ENCODE measurements at regions not wholly inside any gene's neighbourhood (a gene's known extent, or its start where the extent isn't known, plus 50 kb on each side); places are given as distances from the start of the nearest gene placed in this dataset.

DNA sequence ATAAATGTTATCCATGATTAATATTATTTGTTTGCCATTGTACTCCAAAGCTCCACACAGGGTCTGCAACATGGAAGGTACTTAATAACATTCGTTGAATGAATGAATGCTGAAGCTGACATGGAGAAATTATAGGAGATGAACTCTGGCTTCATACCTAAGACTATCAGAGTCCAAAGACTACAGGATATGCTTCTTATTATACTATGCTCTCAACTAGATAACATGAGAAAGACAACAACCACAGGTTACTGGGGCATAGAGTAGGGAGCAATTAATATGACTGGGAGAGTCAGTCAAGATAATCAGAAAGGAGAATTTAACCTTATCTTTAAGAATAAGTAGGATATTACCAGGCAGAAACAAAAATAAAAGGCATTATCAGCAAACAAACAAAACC, 236.3 kb upstream of the SOX5 start:
- DNase-seq (no peak), ATAC-seq (no peak)
- intact Hi-C loops (cut with DNase I) = no loop called here

DNA sequence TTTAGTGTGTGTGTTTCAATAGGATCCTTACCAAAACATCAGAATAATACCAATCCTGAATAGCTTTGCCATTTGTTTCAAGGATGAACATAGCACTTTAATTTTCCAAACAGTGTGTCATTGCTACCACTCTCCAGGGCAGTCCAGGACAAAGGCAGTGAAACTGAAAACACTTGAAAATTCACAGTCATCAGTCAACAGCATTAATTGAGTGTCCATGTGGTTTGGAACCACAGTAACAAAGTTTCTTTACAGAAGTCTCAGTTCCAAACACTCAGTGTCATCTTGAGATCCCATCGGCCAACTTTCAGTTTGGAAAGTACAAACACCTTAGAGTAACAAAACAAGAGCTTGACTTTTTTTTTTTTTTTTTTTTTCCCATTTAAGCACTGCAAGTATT, 228.4 kb upstream of the SOX5 start:
- no peak for ATAC-seq
- intact Hi-C loops (cut with DNase I) = no loop called here

DNA sequence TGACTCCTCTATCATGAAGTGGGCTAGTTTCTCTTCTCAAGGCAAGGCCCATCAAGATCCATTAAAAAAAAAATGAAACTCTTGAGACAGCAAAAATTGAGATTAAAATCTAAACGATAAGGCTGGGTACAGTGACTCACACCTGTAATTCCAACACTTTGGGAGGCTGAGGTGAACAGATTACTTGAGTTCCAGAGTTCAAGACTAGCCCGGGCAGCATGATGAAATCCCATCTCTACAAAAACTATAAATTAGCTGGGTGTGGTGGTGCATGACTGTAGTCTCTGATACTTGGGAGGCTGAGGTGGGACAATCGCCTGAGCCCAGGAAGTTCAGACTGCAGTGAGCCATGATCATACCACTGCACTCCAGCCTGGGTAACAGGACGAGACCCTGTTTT, 226.5 kb upstream of the SOX5 start:
- no peak for DNase-seq
- no peak for ATAC-seq
- intact Hi-C loops (cut with DNase I) = no loop called here

More for the DNA sequence above, 228.4 kb upstream of the SOX5 start:
- DNase-seq = no peak

DNA sequence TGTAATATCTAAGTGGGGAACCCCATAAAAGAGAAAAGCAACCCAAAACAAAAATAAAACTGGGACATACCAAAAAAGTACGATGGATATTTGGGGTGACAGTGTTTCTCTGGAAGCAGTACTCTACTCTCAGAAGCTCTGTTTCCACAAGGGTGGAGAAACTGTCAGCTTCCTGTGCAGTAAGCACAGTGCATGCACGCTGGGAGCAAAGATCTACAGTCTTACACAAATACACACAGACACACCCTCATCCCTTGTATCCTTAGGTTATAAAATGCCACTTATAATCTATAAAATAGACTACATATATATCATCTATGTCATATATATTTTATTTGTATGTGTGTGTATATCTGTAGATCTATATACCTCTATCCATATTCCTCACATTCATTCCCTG, 225.8 kb upstream of the SOX5 start:
- ATAC-seq (no peak), DNase-seq (no peak)
- intact Hi-C loops (cut with DNase I) = no loop called here

DNA sequence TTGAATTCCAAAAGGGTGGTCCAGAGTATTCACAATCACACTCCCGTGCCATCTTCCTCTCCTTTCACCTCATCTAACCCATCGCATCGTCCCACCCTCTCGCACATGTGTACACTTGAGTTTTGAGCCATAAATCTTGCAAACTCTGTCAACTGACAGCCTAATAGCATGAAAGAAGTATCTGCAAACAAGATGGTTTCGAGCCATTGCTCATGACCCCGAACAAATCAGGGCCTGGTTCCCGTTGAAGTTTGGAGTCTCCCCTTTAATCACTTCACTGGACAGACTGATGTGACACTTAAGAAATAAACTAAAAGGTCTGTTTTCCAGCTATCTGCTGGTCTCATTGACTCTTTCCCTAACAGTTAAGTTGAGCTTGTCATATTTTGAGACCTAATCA, 223.6 kb upstream of the SOX5 start:
- no peak for DNase-seq
- intact Hi-C loops (cut with DNase I) = no loop called here
- no peak for ATAC-seq

DNA sequence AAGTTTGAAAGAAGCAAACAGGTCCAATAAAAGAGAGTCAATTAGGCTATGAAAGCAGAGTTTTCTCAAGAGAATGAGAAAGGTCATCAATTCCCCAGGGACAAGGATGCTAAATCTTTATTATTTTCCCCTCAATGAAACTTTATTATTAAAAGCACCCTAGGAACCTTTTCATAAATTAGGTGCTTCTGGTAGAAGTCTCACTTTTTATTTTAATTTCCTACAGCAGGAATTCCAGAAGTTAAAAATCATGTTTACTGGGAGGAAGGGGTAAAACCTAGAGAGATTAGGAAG, 223.2 kb upstream of the SOX5 start:
- no peak for ATAC-seq
- no peak for DNase-seq
- intact Hi-C loops (cut with DNase I) = no loop called here

DNA sequence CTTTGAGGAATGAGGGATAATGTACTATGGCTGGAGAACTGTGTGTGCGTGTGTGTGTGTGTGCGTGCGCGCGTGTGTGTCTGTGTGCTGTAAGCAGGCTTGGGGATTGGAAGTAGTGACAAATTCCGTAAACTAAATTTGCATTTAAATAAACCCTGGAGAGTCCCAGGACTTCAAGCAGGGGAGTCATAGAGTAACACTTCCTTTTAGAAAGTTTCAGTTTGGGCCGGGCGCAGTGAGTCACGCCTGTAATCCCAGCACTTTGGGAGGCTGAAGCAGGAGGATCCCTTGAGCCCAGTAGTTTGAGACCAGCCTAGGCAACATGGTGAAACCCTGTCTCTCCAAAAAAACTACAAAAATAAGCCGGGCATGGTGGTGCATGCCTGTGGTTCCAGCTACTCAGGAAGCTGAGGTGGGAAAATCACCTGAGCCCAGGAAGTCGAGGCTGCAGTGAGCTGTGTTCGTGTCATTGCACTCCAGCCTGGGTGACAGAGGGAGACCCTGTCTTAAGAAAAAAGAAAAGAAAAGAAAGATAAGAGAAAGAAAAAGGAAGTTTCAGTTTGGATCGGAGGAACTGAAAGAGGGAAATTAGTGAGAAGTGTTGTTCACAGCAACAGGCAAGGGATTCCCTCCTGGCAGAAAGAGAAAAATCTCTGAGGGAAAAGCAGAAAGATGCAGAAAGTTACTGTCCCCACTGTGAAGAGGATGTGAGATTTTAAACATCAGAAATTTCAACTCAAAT, 222.7 kb upstream of the SOX5 start:
- intact Hi-C loops (cut with DNase I) = no loop called here
- ATAC-seq = no peak

DNA sequence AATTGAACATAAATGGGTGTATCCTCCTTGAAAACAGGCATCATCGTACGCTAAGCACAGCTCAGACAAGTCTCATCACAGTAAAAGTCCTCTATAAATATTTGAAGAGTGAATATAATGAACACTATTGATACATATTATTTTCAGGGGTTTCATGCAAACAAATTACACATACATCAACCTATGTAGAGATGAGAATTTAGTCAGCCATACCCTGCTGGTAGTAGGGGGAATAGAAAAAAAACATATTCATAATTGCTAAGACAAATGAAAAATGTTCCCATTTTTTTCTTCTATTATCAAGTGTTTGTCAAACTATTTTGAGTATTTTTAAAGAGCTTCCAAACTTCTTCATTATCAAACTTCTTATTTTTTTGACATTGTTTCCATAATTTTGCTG, 205.6 kb upstream of the SOX5 start:
- intact Hi-C loops (cut with DNase I) = no loop called here
- DNase-seq = no peak
- no peak for ATAC-seq

More for the DNA sequence above, 222.7 kb upstream of the SOX5 start:
- DNase-seq = no peak

DNA sequence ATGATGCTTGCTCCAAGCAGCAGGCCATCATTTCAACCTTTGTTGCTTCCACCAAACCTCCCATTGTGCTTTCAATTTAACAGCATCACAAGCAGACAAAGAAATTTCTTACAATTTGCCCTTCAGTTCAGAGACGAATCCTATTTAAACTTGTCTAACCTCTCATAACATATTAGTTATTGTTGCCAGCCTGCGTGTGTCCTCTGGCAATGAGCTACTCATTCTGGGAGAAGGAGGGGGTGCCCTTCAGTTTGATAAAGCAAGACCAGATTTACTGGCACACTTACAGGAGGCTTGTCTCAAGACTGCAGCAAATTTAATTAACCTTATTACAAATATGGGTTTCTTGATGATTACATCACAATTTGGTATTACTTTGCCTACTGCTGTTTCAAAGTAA, 203.6 kb upstream of the SOX5 start:
- intact Hi-C loops (cut with DNase I) = no loop called here
- DNase-seq (no peak), ATAC-seq (no peak)

DNA sequence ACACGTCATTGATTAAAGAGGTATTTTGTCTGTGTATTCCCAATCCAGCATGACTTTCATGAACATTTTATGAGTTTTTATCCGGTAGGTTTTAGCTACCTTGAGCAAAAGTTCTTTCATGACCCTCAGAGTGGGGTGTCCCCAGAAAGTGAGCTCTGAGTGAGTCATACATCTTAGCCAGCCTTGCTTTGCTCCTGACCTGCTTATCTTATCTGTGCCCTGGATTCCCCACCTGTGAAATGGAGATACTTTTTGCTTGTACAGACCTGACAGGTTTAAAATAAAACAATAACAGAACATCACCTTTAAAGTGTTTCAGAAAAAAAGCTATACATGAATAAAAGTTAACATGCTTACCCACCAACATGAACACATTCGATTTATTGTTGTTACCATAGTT, 202.8 kb upstream of the SOX5 start:
- ATAC-seq (no peak), DNase-seq (no peak)
- intact Hi-C loops (cut with DNase I) = no loop called here

DNA sequence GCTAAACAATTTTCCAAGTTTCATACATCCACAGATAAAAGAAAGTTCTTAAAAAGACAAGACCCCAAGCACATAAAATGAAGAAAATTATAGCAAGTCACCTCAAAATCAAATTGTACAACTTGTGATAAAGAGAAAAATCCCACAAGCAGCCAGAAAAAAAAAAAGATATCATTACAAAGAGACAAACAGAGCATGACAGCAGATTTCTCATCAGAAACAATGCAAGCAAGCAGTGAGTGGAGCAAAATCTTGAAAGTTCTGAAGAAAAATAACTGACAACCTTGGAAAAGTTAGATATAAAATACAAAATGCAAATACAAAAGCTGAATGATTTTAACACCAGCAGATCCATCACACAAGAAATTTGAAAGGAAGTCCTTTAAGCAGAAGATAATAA, 194.5 kb upstream of the SOX5 start:
- no peak for DNase-seq
- ATAC-seq = no peak
- intact Hi-C loops (cut with DNase I) = no loop called here

DNA sequence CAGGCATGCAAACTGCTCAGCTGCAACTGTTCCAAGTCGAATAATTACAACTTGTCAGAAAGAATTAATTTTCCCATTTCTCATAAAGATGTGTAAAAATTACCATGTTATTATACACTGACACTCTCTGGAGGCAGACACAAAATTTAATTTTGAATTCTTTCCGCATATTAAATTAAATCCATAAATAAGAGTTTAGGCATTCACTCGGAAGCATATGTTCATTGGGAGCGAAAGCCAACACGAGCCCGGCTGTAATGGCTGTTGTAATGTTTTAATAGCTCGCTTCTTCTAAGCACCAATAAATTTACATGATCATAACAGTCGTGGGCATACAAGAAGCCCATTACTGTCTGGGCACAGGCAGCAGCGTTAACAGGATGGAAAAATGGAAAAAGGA, 189.6 kb upstream of the SOX5 start:
- intact Hi-C loops (cut with DNase I) = no loop called here
- DNase-seq = no peak
- ATAC-seq = no peak

DNA sequence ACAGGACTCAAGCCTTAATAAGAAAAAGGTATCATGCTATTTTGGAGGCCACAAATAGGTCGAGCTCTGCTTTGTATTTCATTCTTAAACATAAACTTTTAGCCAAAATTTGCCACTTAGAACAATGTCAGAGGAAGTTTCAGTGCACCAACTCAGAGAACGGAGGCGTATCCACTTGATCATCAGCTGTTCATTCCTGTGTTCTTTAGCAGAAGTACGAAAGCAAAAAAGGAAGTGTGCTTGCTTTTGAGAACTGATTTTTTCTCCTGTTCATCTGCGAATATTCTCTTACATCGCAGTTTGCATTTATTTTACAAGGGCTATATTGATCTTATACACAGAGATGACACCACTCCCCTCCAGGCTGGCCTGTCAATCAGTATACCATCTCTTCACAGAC, 188.6 kb upstream of the SOX5 start:
- ATAC-seq (no peak), DNase-seq (no peak)
- intact Hi-C loops (cut with DNase I) = no loop called here

DNA sequence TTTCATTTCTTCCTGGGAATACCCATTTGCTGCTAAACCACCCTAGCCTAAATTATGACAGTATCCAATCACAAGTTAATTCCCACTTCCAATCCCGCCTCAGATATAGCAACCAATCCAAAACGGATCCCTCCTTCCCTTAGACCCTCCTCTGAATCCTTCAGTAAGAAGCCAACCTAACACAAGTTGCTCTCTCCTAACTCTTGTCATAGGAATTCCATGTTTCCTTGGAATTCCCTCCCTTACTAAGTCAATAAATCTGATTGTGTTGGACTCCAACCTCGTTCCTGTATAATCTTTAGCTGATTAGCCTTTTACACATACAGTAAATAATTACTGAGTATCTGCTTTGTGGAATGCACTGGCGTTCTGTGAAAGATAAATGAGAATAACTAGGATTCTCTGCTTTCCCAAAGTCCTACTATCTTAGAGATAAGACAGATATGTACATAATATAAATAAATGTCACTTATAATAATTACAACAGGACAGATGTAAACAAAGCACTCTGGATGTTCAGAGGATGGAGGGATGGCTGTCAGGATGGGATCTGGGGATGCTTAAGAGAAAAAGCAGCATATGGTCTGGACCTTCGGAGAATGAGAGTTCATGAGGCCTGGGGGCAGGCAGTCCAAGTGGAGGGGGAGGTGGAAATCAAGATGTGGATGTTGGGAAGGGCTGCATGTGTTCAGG, 185.8 kb upstream of the SOX5 start:
- DNase-seq = no peak
- ATAC-seq = no peak
- intact Hi-C loops (cut with DNase I) = no loop called here

DNA sequence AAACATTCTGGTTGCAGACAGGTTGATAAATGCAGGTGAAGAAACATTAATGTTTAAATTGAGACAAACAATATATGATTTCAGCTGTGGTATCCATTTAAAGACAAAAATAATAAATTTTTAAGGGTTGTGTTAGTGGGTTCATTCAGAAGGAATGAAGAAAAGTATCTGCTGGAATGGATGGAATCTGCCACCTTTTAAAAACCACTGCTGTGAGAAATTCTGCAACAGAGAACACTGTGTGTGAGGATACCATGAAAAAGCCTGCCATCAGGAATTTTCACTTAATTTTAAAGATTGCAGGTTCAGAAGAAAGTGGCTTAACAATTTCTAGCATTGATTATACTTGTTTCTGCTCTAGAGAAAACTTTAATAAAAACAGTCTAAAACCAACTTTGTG, 184.6 kb upstream of the SOX5 start:
- no peak for ATAC-seq
- intact Hi-C loops (cut with DNase I) = no loop called here
- DNase-seq = no peak

DNA sequence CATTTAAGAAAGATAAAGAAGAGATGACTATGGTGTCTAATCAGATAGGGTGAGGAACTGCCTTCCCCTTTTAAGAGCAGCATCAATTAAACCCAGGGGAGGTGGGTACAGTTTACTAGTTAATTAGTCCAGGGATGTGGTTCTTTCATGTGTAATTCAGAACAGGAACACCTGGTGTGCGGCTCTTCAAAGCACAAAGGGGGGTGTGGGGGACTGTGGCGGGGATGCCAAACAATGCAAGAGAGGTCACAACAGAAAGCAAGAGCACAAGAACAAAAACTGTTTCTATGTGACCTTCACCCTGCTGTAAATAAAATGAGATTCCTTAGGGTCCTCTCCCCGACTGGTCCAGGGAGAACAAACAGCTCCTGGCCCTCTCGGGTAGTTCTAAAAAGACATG, 183.9 kb upstream of the SOX5 start:
- no peak for DNase-seq
- ATAC-seq = no peak
- intact Hi-C loops (cut with DNase I) = no loop called here

DNA sequence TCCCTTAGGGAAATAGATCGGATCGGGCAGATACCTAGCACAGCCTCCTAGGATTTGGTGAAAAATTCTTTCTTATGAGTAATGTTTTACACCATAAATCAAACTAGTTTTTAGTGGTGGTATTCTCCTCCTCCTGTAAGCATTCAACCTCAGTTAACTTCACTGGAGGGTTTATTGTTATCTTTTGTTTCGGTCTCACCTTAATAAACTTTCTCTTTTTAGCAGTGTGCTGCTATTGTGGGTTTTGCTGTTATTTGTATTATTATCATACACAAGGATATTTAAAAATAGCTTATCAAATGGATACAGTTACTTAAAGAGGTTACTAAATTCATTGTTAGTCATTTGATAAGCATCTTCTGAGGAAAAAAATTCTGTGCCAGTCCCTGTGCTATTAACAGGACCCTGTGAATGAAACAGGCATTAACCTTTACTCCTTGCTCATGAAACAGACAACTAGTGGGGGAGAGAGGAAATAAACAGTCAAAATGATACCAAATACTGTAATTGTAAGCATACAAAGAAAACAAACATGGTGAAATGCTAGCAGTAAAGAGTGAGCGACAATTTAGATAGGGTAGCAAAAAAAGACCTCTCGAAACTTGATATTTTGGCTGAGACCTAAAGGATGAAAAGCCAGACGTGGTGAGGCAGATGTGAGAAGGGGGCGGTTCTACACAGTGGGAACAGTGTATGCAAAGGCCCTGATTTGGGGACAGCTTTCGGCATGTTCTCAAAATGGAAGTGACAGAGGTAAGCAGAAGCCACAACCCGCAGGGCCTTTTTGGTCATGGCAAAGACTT, 178.7 kb upstream of the SOX5 start:
- intact Hi-C loops (cut with DNase I) = no loop called here
- ATAC-seq = no peak
- no peak for DNase-seq

DNA sequence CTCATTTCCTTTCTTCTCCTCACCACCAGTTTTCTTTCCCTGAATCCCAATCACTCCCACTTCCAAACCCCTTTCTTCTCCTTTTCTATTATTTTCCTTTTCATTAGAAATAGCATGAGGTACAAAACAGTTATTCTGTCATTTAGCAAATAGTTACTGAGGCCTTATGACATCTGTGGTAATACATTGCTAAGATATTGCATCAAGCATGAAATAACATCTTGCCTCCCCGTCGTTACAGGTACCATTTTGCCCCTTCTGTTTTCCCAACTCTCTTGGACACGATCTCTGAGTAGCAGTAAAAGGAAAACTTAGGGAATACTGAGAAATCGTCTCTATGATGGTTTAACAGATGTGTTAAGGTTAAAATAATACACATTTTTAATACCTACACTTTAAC, 175.8 kb upstream of the SOX5 start:
- DNase-seq (no peak), ATAC-seq (no peak)
- intact Hi-C loops (cut with DNase I) = no loop called here

DNA sequence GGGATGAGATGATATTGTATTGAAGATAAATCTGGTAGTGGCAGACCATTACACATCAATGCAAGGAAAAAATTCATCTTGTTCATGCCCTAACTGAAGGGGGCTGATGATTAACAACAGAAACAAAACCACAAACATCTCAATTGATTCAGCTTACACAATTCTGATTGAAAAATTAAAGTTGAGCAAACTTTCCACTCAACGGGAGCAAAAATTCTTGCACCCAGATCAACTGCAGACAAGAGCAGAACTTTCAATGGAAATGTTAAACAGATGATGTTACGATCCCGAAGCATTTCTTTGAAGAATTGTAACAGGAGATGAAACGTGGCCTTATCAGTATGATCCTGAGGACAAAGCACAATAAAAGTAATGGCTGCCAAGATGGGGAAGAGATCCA, 172.4 kb upstream of the SOX5 start:
- intact Hi-C loops (cut with DNase I) = no loop called here
- DNase-seq (no peak), ATAC-seq (no peak)

DNA sequence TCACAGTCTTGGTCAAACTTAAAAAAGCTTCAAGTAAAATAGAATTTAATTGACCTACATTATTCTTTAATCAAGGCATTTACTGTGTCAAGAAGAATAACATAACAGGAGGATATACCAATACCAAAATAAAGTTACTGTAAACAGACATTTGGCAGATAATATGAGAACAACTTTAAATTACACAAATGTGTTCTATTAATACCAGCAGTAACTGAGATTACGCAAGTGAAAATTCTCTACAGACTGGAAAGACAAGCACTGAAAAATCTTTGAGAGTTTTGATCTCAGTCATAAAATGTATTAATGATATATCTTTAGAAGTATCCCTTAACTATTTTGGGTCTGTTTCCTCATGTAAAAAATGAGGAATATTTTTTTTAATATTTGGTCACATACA, 169.2 kb upstream of the SOX5 start:
- intact Hi-C loops (cut with DNase I) = no loop called here
- ATAC-seq (no peak), DNase-seq (no peak)

DNA sequence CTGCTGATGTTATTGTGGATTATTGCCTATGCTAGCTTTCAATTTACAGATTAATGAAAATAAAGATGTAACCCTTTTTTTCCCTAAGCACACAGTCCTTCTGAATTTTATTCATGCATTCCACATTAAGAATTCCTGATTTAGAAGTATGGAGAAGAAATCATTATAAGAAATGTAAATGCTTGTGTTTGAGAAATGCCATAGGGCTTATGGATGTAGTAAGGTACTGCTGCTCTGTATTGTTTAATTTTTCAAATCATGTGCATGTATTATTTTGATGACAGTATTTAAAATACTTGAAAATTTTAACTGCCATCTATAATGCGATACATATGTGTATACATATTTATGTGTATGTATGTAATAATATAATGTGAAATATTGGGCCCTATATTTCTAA, 167.1 kb upstream of the SOX5 start:
- ATAC-seq (no peak), DNase-seq (no peak)
- intact Hi-C loops (cut with DNase I) = no loop called here
